ENCODE measurements at regions not wholly inside any gene's neighbourhood (a gene's known extent, or its start where the extent isn't known, plus 50 kb on each side); places are given as distances from the start of the nearest gene placed in this dataset.

- TF ChIP-seq PCBP2 (optimal IDR thresholded peaks at IDR 0.05; ENCODE audit: low read depth, low read length, poor library complexity, severe bottlenecking): no peak
- no peak for TF ChIP-seq IRF2 (CRISPR knock-in tag; IDR thresholded peaks at IDR 0.05)
- no peak for TF ChIP-seq ZNF501 (CRISPR knock-in tag; IDR thresholded peaks at IDR 0.05)
- no peak for TF ChIP-seq ATM (IDR thresholded peaks at IDR 0.05; ENCODE audit: borderline replicate concordance)
Measured at GRCh38 chr5:33375900-33376299, 64.9 kb upstream of the TARS1 start (continued).

DNA sequence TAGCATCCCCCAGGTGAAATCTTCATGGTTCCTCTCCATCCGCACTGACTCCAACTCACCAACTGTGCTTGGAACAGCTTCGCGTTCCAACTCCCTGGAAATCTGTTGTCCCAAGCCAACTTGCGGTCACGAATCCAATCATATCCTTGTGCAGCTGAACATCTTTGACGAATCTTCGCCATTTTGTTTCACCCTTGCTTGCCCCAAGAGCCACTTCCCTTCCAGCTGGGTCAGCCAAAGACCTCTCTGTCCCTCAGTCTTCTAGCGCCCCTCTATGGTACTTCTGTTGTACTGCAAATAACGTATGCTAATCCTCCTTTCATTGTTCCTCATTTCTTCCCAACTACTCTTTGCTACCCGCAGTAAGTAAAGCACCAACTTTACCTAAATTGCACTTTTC lies 61.0 kb upstream of the TARS1 start:
- in situ Hi-C loops (cut with HindIII; ENCODE audit: extremely low pct_ligation_motif_present, low pct_unique_long_range_greater_than_20kb) (no loop called here), intact Hi-C loops (cut with micrococcal nuclease; ENCODE audit: unreplicated experiment) (no loop called here)
- ATAC-seq (no peak), DNase-seq (ENCODE audit: low spot score) (no peak), FAIRE-seq (no peak)
- H2AFZ ChIP-seq (ENCODE audit: low read length): no peak overlapping the region
- no TSS peak for BruUV-seq (replicated peaks)
- no peak overlapping the region for H3K27ac ChIP-seq (ENCODE audit: extremely low read length, insufficient read depth, low read length)
- no peaks in the 10 kb centered on the region for H4K20me1 ChIP-seq (ENCODE audit: insufficient read depth, low read length)
- peaks cover 10% of the 10 kb centered on the region for H3K9me3 ChIP-seq (ENCODE audit: low read length)
- CTCF ChIA-PET (ENCODE audit: low intra/inter-chr PET ratio, low total read pairs): no interaction called here
- TF ChIP-seq TOE1 (CRISPR knock-in tag; IDR thresholded peaks at IDR 0.05): no peak
- no peak for TF ChIP-seq HNRNPL (IDR thresholded peaks at IDR 0.05; ENCODE audit: low read depth, low read length)
- TF ChIP-seq ZNF44 (CRISPR knock-in tag; IDR thresholded peaks at IDR 0.05): no peak
- TF ChIP-seq BRCA1 (CRISPR knock-in tag; IDR thresholded peaks at IDR 0.05): no peak
- TF ChIP-seq MIXL1 (CRISPR knock-in tag; IDR thresholded peaks at IDR 0.05): no peak
- TF ChIP-seq SP5 (CRISPR knock-in tag; IDR thresholded peaks at IDR 0.05; ENCODE audit: borderline replicate concordance, low read depth): no peak
- TF ChIP-seq ZFP36 (IDR thresholded peaks at IDR 0.05; ENCODE audit: borderline replicate concordance, low read depth, low read length, partially characterized antibody): no peak
- no peak for TF ChIP-seq ZNF460 (CRISPR knock-in tag; IDR thresholded peaks at IDR 0.05; ENCODE audit: borderline replicate concordance)
- peak; percentile 45 for TF ChIP-seq STAG1 (CRISPR knock-in tag; IDR thresholded peaks at IDR 0.05)
- TF ChIP-seq, protein P1, sequence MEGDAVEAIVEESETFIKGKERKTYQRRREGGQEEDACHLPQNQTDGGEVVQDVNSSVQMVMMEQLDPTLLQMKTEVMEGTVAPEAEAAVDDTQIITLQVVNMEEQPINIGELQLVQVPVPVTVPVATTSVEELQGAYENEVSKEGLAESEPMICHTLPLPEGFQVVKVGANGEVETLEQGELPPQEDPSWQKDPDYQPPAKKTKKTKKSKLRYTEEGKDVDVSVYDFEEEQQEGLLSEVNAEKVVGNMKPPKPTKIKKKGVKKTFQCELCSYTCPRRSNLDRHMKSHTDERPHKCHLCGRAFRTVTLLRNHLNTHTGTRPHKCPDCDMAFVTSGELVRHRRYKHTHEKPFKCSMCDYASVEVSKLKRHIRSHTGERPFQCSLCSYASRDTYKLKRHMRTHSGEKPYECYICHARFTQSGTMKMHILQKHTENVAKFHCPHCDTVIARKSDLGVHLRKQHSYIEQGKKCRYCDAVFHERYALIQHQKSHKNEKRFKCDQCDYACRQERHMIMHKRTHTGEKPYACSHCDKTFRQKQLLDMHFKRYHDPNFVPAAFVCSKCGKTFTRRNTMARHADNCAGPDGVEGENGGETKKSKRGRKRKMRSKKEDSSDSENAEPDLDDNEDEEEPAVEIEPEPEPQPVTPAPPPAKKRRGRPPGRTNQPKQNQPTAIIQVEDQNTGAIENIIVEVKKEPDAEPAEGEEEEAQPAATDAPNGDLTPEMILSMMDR (CRISPR knock-in tag; IDR thresholded peaks at IDR 0.05): peak; percentile 57
- no peak for TF ChIP-seq MTA3 (CRISPR knock-in tag; IDR thresholded peaks at IDR 0.05)
- no peaks in the 10 kb centered on the region for H3K27me3 ChIP-seq (ENCODE audit: control insufficient read depth in 1 of 2, insufficient read depth in 2 of 2, low read length in 2 of 2)
- 52% methylated on average over 10 of the region's 10 CpGs for WGBS (ENCODE audit: low lambda C conversion rate)
- H3K36me3 ChIP-seq (replicated peaks in 1 of 2; ENCODE audit: control insufficient read depth in 1 of 2, insufficient read depth in 2 of 2, low read length in 2 of 2): no peaks in the 10 kb centered on the region
- H3K9ac ChIP-seq (ENCODE audit: insufficient read depth, low read depth, low read length): no peak overlapping the region
- no peak overlapping the region for H3K4me3 ChIP-seq (replicated peaks in 1 of 3; ENCODE audit: insufficient read depth in 1 of 3, low read depth in 2 of 3, low read length in 3 of 3)
- no peak overlapping the region for H3K4me2 ChIP-seq (ENCODE audit: low read depth, low read length)
- no peaks in the 10 kb centered on the region for H3K4me1 ChIP-seq (ENCODE audit: insufficient read depth, low read length)
- no peaks in the 10 kb centered on the region for H3K79me2 ChIP-seq (ENCODE audit: insufficient read depth, low read length)
- POLR2A ChIA-PET: no interaction called here
